Endothelial cell of umbilical vein (primary cell): ENCODE measurements at regions not wholly inside any gene's neighbourhood (a gene's known extent, or its start where the extent isn't known, plus 50 kb on each side); places are given as distances from the start of the nearest gene placed in this dataset.

Experiments used
- BruUV-seq: library from RNA; stranded (reverse); fragments of 400-500 nt; replicated peaks from 2 replicates; lab custom pipeline; 2021; lab: Mats Ljungman, UMichigan
- CTCF ChIA-PET: fragments of 300-600, 350-600 bp; sonication (Branson Sonifier 250); formaldehyde crosslinking; loops from one replicate; lab custom pipeline; 2021; ENCODE audit warnings: antibody characterized with exemption, inconsistent platforms; lab: Charles Lee
- POLR2A ChIA-PET: fragments of 300-600, 350-600 bp; sonication (Branson Sonifier 250); formaldehyde crosslinking; loops from one replicate; lab custom pipeline; 2021; ENCODE audit warnings: antibody characterized with exemption, inconsistent platforms; lab: Charles Lee
- DNase-seq: peaks from one replicate; pipeline ENCODE4 v3.0.0-alpha.2; 2011; ENCODE audit warnings: low read depth, low spot score
- FAIRE-seq: peaks from 2 replicates; lab custom pipeline; 2011; peaks lifted over from hg19 to GRCh38; lab: Jason Lieb, UNC
- H2AFZ ChIP-seq: 2 replicates; pipeline ENCODE4 v1.6.0; 2012; ENCODE audit warnings: low read depth, low read length, control low read depth, inconsistent platforms
- H3K27ac ChIP-seq: 2 replicates; pipeline ENCODE4 v1.5.1; 2011; ENCODE audit warnings: low read depth, mild to moderate bottlenecking, control low read depth, low read length, moderate library complexity; ENCODE audit not compliant: insufficient read depth
- H3K27me3 ChIP-seq, 2 experiments: 2 replicates each; pipeline versions ENCODE4 v1.6.0 to v1.6.1; 2011; ENCODE audit warnings: low read length in 2 of 2, mixed read lengths in 1 of 2; ENCODE audit not compliant: control insufficient read depth in 2 of 2, insufficient read depth in 2 of 2
- H3K36me3 ChIP-seq, 2 experiments: 2 replicates in 1 of 2; 3 replicates in 1 of 2; pipeline ENCODE4 v1.5.1; 2011; ENCODE audit warnings: low read length in 2 of 2, mild to moderate bottlenecking in 1 of 2, moderate library complexity in 1 of 2; ENCODE audit not compliant: control insufficient read depth in 2 of 2, insufficient read depth in 2 of 2; ENCODE audit errors: extremely low read depth in 1 of 2
- H3K4me1 ChIP-seq: 3 replicates; pipeline ENCODE4 v1.5.1; 2011; ENCODE audit warnings: mild to moderate bottlenecking, low read length; ENCODE audit not compliant: control insufficient read depth, insufficient read depth; ENCODE audit errors: extremely low read depth
- H3K4me2 ChIP-seq: 2 replicates; pipeline ENCODE4 v1.6.1; 2011; ENCODE audit warnings: low read length, control low read depth, mixed read lengths; ENCODE audit not compliant: insufficient read depth
- H3K4me3 ChIP-seq, 3 experiments: fragments of 200-600 bp in 1 of 3; sonication (generic), shearing (Covaris generic) in 1 of 3; replicated peaks in 1 of 3; 2 replicates each; pipeline ENCODE4 v1.5.1; 2011 to 2016; ENCODE audit warnings: control low read depth in 3 of 3, low read length in 3 of 3, mild to moderate bottlenecking in 2 of 3, inconsistent platforms in 1 of 3, low read depth in 1 of 3, moderate library complexity in 1 of 3; ENCODE audit not compliant: insufficient read depth in 1 of 3
- H3K79me2 ChIP-seq: 2 replicates; pipeline ENCODE4 v1.6.0; 2012; ENCODE audit warnings: low read length, inconsistent platforms; ENCODE audit not compliant: control insufficient read depth, insufficient read depth
- H3K9ac ChIP-seq: replicated peaks from 2 replicates; pipeline ENCODE3; 2011; ENCODE audit warnings: low read length, control low read depth; ENCODE audit not compliant: insufficient read depth; ENCODE audit errors: extremely low read depth
- H3K9me1 ChIP-seq: replicated peaks from 3 replicates; pipeline ENCODE4 v1.6.0; 2011; ENCODE audit warnings: mild to moderate bottlenecking, low read length; ENCODE audit not compliant: control insufficient read depth, insufficient read depth; ENCODE audit errors: extremely low read depth
- H3K9me3 ChIP-seq: replicated peaks from 2 replicates; pipeline ENCODE4 v1.5.1; 2012; ENCODE audit warnings: low read length, inconsistent platforms; ENCODE audit not compliant: control insufficient read depth, insufficient read depth
- H4K20me1 ChIP-seq: replicated peaks from 2 replicates; pipeline ENCODE3; 2011; ENCODE audit warnings: mild to moderate bottlenecking, low read length; ENCODE audit not compliant: control insufficient read depth, insufficient read depth; ENCODE audit errors: extremely low read depth
- EZH2 ChIP-seq: IDR thresholded peaks from 2 replicates; pipeline ENCODE4 v1.6.1; 2012; ENCODE audit warnings: borderline replicate concordance, low read depth, mild to moderate bottlenecking, moderate library complexity, low read length, inconsistent platforms; ENCODE audit not compliant: severe bottlenecking
- FOS ChIP-seq: IDR thresholded peaks from 2 replicates; pipeline ENCODE4 v1.6.1; 2011; ENCODE audit warnings: mild to moderate bottlenecking, low read length, moderate library complexity, borderline replicate concordance; ENCODE audit not compliant: insufficient read depth
- GATA2 ChIP-seq: IDR thresholded peaks from 2 replicates; pipeline ENCODE4 v1.7.0; 2011; ENCODE audit warnings: low read depth, mild to moderate bottlenecking, moderate library complexity, mixed read lengths, low read length; ENCODE audit not compliant: insufficient read length, insufficient read depth
- JUN ChIP-seq: IDR thresholded peaks from 2 replicates; pipeline ENCODE4 v1.6.1; 2011; ENCODE audit warnings: borderline replicate concordance, low read depth; ENCODE audit not compliant: insufficient read length, insufficient read depth
- MAX ChIP-seq: IDR thresholded peaks from 2 replicates; pipeline ENCODE4 v1.6.1; 2011; ENCODE audit not compliant: insufficient read depth, insufficient read length
- MYC ChIP-seq: IDR thresholded peaks from one replicate; pipeline ENCODE4 v1.6.1; 2011; ENCODE audit warnings: mild to moderate bottlenecking, low read depth, low read length
- POLR2A ChIP-seq: IDR thresholded peaks from 2 replicates; pipeline ENCODE4 v1.6.1; 2012; ENCODE audit warnings: low read depth, mild to moderate bottlenecking, control low read depth, low read length
- POLR2AphosphoS5 ChIP-seq: IDR thresholded peaks from 2 replicates; pipeline ENCODE4 v1.6.1; 2012; ENCODE audit warnings: low read depth, mild to moderate bottlenecking, control low read depth, low read length, moderate library complexity; ENCODE audit not compliant: insufficient read depth
- dilution Hi-C: fragments of 300-500 bp; cut with MboI; formaldehyde crosslinking; loops from one replicate; pipeline ENCODE4 v1.15.0; 2019; ENCODE audit warnings: low sequenced_read_pairs; ENCODE audit not compliant: extremely low pct_ligation_motif_present
- intact Hi-C: fragments of 100-400 bp; cut with micrococcal nuclease; formaldehyde crosslinking; loops from one replicate; pipeline ENCODE4 v1.10.0; 2022
- TF ChIP-seq, protein P1 (sequence below), 2 donors: IDR thresholded peaks; 1 replicate in 1 of 2; 2 replicates in 1 of 2; pipeline ENCODE4 v1.5.1; 2011; ENCODE audit warnings: low read length in 2 of 2, mild to moderate bottlenecking in 2 of 2, moderate library complexity in 2 of 2, control low read depth in 1 of 2, inconsistent platforms in 1 of 2, low read depth in 1 of 2; ENCODE audit not compliant: insufficient read depth in 1 of 2; ENCODE audit errors: extremely low read depth in 1 of 2

DNA sequence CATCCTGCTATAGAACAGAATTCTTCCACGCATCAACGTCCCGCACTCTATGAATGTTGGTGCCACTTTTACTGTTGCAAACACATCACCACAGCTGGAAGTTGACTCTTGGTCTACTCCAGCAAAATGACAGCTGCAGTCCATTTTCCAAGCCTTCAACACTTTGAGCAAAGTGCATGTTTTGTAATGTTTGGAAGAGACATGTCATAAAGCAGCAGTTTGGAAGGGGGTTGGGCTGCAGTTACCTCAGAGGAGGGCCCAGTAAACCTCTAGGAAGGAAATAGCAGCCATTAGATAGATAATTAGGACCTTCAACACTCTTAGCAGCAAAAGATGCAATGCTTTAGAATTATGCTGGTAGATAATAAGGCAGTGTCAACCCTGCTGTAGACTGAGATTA, 323.6 kb downstream of the TDRD3 start:
- Histone ChIP-seq H3K4me3 (no peak overlapping the region), H2AFZ (no peak overlapping the region), H3K4me1 (no peaks in the 10 kb centered on the region), H4K20me1 (no peaks in the 10 kb centered on the region), H3K36me3 (no peaks in the 10 kb centered on the region), H3K79me2 (no peaks in the 10 kb centered on the region), H3K9me3 (no peaks in the 10 kb centered on the region), H3K9me1 (no peaks in the 10 kb centered on the region), H3K27ac (no peak overlapping the region), H3K4me2 (no peak overlapping the region), H3K9ac (no peak overlapping the region), H3K27me3 (no peaks in the 10 kb centered on the region)
- CTCF ChIA-PET = no interaction called here
- BruUV-seq = no TSS peak
- no peak for TF ChIP-seq MYC
- TF ChIP-seq, protein P1, sequence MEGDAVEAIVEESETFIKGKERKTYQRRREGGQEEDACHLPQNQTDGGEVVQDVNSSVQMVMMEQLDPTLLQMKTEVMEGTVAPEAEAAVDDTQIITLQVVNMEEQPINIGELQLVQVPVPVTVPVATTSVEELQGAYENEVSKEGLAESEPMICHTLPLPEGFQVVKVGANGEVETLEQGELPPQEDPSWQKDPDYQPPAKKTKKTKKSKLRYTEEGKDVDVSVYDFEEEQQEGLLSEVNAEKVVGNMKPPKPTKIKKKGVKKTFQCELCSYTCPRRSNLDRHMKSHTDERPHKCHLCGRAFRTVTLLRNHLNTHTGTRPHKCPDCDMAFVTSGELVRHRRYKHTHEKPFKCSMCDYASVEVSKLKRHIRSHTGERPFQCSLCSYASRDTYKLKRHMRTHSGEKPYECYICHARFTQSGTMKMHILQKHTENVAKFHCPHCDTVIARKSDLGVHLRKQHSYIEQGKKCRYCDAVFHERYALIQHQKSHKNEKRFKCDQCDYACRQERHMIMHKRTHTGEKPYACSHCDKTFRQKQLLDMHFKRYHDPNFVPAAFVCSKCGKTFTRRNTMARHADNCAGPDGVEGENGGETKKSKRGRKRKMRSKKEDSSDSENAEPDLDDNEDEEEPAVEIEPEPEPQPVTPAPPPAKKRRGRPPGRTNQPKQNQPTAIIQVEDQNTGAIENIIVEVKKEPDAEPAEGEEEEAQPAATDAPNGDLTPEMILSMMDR (IDR thresholded peaks at IDR 0.05; ENCODE audit: extremely low read depth in 1 of 2, insufficient read depth in 1 of 2, low read depth in 1 of 2, low read length in 2 of 2) = no peak
- TF ChIP-seq POLR2A = no peak
- TF ChIP-seq JUN = no peak
- no peak for TF ChIP-seq MAX
- TF ChIP-seq POLR2AphosphoS5 = no peak
- TF ChIP-seq FOS = no peak
- TF ChIP-seq GATA2 = no peak
- no peak for TF ChIP-seq EZH2
- intact Hi-C loops (no loop called here), dilution Hi-C loops (no loop called here)
- POLR2A ChIA-PET = no interaction called here
- DNase-seq (no peak), FAIRE-seq (no peak)
